GM19240 (cell line): ENCODE measurements at regions not wholly inside any gene's neighbourhood (a gene's known extent, or its start where the extent isn't known, plus 50 kb on each side); places are given as distances from the start of the nearest gene placed in this dataset.

Experiments
- DNase-seq: peaks from one replicate; pipeline ENCODE4 v3.0.0; 2011; ENCODE audit warnings: low spot score; ENCODE audit not compliant: insufficient read length

GRCh38 chr1:29481031-29481430, 244.7 kb downstream of the PTPRU start:
- DNase-seq = no peak

GRCh38 chr1:29478879-29479278, 242.6 kb downstream of the PTPRU start:
- no peak for DNase-seq

- DNase-seq = no peak
Measured at GRCh38 chr1:29478151-29478791, 241.9 kb downstream of the PTPRU start.

- no peak for DNase-seq
Measured at GRCh38 chr1:29475326-29475725, 239.0 kb downstream of the PTPRU start.

- DNase-seq = no peak
Measured at GRCh38 chr1:29474274-29475244, 238.2 kb downstream of the PTPRU start.

- DNase-seq = no peak
Measured at GRCh38 chr1:29473161-29473855, 237.0 kb downstream of the PTPRU start.

- no peak for DNase-seq
Measured at GRCh38 chr1:29471487-29472313, 235.4 kb downstream of the PTPRU start.

GRCh38 chr1:29470788-29471119, 234.4 kb downstream of the PTPRU start:
- DNase-seq = no peak

- DNase-seq = no peak
Measured at GRCh38 chr1:29470087-29470787, 233.9 kb downstream of the PTPRU start.

- DNase-seq = no peak
Measured at GRCh38 chr1:29469457-29469856, 233.1 kb downstream of the PTPRU start.

- DNase-seq = no peak
Measured at GRCh38 chr1:29467989-29468900, 231.9 kb downstream of the PTPRU start.

GRCh38 chr1:29466258-29466657, 229.9 kb downstream of the PTPRU start:
- DNase-seq = no peak

GRCh38 chr1:29465755-29466154, 229.4 kb downstream of the PTPRU start:
- DNase-seq = no peak

GRCh38 chr1:29462096-29462495, 225.8 kb downstream of the PTPRU start:
- DNase-seq = no peak

GRCh38 chr1:29461115-29461739, 224.9 kb downstream of the PTPRU start:
- no peak for DNase-seq

GRCh38 chr1:29460694-29461093, 224.4 kb downstream of the PTPRU start:
- no peak for DNase-seq

GRCh38 chr1:29460041-29460610, 223.8 kb downstream of the PTPRU start:
- DNase-seq = no peak

- no peak for DNase-seq
Measured at GRCh38 chr1:29459620-29459945, 223.3 kb downstream of the PTPRU start.
